Ovary (tissue), 7 donors: ENCODE measurements at regions not wholly inside any gene's neighbourhood (a gene's known extent, or its start where the extent isn't known, plus 50 kb on each side); places are given as distances from the start of the nearest gene placed in this dataset.

Experiments used
- DNase-seq, 5 donors: peaks; one replicate each; pipeline ENCODE4 v3.0.0-alpha.2; 2019 to 2020
- H3K27ac ChIP-seq, 2 donors: fragments of 200-600 bp; one replicate each; pipeline versions ENCODE4 v1.5.1 to v1.8.0; 2019 to 2022
- H3K27me3 ChIP-seq: fragments of 200-600 bp; one replicate; pipeline ENCODE4 v1.8.0; 2022
- H3K36me3 ChIP-seq: fragments of 200-600 bp; sonication (generic); one replicate; pipeline ENCODE4 v1.5.1; 2019
- H3K4me1 ChIP-seq: one replicate; pipeline ENCODE4 v1.8.1; 2013; ENCODE audit warnings: mild to moderate bottlenecking, moderate library complexity; ENCODE audit not compliant: insufficient read depth
- H3K4me3 ChIP-seq: fragments of 200-600 bp; sonication (generic); one replicate; pipeline ENCODE4 v1.5.1; 2017
- H3K9me3 ChIP-seq, 2 donors: fragments of 200-600 bp in 1 of 2; sonication (generic) in 1 of 2; one replicate each; pipeline versions ENCODE4 v1.5.1 to v1.8.1; 2013 to 2019; ENCODE audit warnings: mild to moderate bottlenecking in 1 of 2, moderate library complexity in 1 of 2
- EP300 ChIP-seq: sonication (generic); formaldehyde crosslinking; IDR thresholded peaks from one replicate; pipeline ENCODE4 v1.6.1; 2017; ENCODE audit warnings: antibody characterized with exemption
- POLR2A ChIP-seq: fragments of 450-650 bp; IDR thresholded peaks from one replicate; pipeline ENCODE4 v1.6.1; 2017; ENCODE audit warnings: antibody characterized with exemption, mild to moderate bottlenecking, moderate library complexity
- WGBS, 3 donors: extraction: QIAGEN DNeasy Blood & Tissue Kit in 1 of 3; methylation state at CpG; one replicate each; pipeline versions ENCODE4 v1.1.5 to v1.1.7; 2013 to 2017; 5-methylcytosine and 5-hydroxymethylcytosine counted together
- intact Hi-C, 4 donors: fragments of 100-400 bp; cut with DNase I; formaldehyde crosslinking; loops; one replicate each; pipeline versions ENCODE4 v1.11.0 to v1.15.1; 2022 to 2023
- TF ChIP-seq, protein P1 (sequence below), 3 donors: fragments of 450-650 bp in 2 of 3; fragments of 200-600 bp in 1 of 3; IDR thresholded peaks; one replicate each; pipeline versions ENCODE4 v1.5.1 to v1.8.0; 2016 to 2022; ENCODE audit warnings: antibody characterized with exemption in 3 of 3, mild to moderate bottlenecking in 1 of 3
- donor health status: DM: no; HTN: no; CAD: no; lungs with moderate emphysema.
- donor health status: DM: no; HTN: no; CAD: no.
- donor health status: Bipolar disorder and iron deficiency.
- donor health status: DM: no; HTN: no; CAD: no.
- donor health status: DM: yes; HTN: yes; CAD: no.

DNA sequence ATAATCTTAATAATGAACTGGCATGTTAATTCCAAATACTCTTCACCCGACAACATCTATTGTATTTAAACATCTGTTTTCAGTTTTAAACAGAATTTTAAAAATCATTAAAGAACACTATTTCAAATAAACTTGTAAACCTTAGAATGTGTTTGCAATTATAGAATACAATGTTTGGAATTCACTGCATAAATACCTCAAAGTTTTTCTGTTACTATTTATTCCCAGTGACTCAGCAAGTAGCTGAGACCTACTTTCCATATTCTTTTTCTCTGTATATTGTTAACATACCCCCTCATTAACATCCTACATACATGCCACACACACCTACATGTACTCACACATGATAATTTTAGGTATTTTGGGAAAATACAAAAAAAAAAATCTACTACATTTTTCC lies 1134.3 kb downstream of the SLITRK1 start:
- DNase-seq, result no peak
- intact Hi-C loops, result no loop called here
- H3K4me1 ChIP-seq, result no peaks in the 10 kb centered on the region
- no peaks in the 10 kb centered on the region for H3K27me3 ChIP-seq
- H3K36me3 ChIP-seq, result no peaks in the 10 kb centered on the region
- TF ChIP-seq EP300 (no peak), POLR2A (no peak)
- TF ChIP-seq, protein P1, sequence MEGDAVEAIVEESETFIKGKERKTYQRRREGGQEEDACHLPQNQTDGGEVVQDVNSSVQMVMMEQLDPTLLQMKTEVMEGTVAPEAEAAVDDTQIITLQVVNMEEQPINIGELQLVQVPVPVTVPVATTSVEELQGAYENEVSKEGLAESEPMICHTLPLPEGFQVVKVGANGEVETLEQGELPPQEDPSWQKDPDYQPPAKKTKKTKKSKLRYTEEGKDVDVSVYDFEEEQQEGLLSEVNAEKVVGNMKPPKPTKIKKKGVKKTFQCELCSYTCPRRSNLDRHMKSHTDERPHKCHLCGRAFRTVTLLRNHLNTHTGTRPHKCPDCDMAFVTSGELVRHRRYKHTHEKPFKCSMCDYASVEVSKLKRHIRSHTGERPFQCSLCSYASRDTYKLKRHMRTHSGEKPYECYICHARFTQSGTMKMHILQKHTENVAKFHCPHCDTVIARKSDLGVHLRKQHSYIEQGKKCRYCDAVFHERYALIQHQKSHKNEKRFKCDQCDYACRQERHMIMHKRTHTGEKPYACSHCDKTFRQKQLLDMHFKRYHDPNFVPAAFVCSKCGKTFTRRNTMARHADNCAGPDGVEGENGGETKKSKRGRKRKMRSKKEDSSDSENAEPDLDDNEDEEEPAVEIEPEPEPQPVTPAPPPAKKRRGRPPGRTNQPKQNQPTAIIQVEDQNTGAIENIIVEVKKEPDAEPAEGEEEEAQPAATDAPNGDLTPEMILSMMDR (IDR thresholded peaks at IDR 0.05), result no peak
- no peak overlapping the region for H3K4me3 ChIP-seq
- no peak overlapping the region for H3K27ac ChIP-seq
- H3K9me3 ChIP-seq, result no peaks in the 10 kb centered on the region
- 10 to 22% (median 10%) methylated on average over 1 of the region's 1 CpG for WGBS, 3 donors

DNA sequence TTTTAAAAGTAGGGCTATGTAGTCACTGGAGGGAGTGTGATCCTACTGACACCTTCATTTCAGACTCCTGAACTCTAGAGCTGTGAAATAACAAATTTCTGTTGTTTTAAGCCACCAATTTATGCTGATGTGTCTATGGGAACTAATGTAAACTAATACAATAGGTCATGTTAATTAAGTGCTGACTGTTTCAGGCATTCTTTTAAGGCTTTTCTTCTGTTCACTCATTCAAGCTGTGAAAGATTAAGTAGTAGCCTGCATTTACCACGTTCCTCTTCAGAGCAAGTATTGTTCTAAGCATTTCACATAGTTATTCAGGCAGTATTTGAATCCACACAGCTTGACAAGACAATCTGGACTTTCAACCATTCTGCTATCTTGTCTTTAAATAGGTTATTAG lies 1135.0 kb downstream of the SLITRK1 start:
- Histone ChIP-seq H3K4me1 (no peaks in the 10 kb centered on the region), H3K27me3 (no peaks in the 10 kb centered on the region), H3K4me3 (no peak overlapping the region), H3K36me3 (no peaks in the 10 kb centered on the region), H3K9me3 (no peaks in the 10 kb centered on the region), H3K27ac (no peak overlapping the region)
- WGBS, 3 donors, result 19 to 40% (median 32%) methylated on average over 1 of the region's 1 CpG
- TF ChIP-seq EP300 (no peak), POLR2A (no peak)
- TF ChIP-seq, protein P1 (IDR thresholded peaks at IDR 0.05), result no peak
- intact Hi-C loops, result no loop called here
- no peak for DNase-seq

DNA sequence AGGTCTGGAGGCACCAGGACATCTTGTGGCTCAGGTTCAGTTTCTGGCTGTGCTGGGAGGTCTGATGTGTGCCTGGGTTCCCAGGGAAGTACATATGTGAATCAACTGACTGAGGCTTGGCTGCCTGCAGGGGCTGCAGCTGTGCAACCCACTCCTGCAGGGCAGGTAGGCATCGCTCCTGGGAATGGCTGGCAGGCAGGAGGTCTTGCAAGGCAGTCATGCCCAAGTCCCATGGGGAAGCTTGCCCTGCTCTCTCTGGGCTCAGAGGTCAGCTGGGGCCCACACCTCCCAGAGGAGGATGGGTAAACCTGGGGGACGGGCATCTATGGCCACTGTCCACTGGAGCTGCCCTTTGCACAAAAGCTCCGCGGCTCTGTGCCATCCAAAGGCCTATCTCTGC lies 1141.8 kb downstream of the SLITRK1 start:
- Histone ChIP-seq H3K27me3 (no peaks in the 10 kb centered on the region), H3K36me3 (no peaks in the 10 kb centered on the region), H3K9me3 (no peaks in the 10 kb centered on the region), H3K4me3 (no peak overlapping the region), H3K4me1 (no peaks in the 10 kb centered on the region), H3K27ac (no peak overlapping the region)
- 89 to 93% (median 91%) methylated on average over 3 to 4 of the region's 4 CpGs for WGBS, 3 donors
- intact Hi-C loops, result no loop called here
- DNase-seq, result no peak
- TF ChIP-seq, protein P1 (IDR thresholded peaks at IDR 0.05), result no peak
- TF ChIP-seq EP300 (no peak), POLR2A (no peak)

DNA sequence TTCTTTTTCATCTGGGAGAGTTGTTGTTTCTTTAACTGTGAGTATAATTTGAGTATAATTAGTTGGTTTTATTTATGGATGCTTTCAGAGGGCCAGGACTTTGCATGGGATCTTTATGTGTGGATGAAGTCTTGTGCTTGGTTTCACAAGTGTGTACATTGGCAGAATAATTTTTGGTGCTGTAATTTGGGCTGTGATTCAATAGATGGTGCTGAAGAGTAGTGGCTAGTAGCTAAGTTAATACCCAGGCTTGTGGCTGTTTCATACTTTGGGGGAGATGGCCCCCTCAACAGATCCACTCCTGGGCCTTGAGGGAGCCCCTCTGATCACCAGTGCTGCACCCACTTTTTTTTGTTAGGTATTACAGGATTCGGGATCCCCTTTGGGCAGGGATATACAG lies 1142.4 kb downstream of the SLITRK1 start:
- 78 to 95% (median 81%) methylated on average over 1 of the region's 1 CpG for WGBS, 3 donors
- TF ChIP-seq EP300 (no peak), POLR2A (no peak)
- TF ChIP-seq, protein P1 (IDR thresholded peaks at IDR 0.05), result no peak
- H3K4me1 ChIP-seq, result no peaks in the 10 kb centered on the region

DNA sequence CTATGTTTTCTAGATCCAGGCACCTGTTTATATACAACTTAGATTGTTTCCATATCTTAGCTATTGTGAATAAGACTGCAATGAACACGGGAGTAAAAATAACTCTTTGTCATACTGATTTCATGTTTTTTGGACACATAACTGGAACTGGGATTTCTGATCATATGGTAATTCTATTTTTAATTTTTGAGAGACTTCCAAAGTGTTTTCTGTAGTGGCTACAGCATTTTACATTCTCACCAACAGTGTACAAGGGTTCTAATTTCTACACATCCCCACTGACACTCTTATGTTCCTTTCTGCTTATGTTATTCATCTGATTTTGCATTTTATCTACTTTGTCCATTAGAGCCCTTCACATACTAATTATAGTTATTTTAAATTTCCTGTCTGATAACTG lies 1152.9 kb downstream of the SLITRK1 start:
- no peaks in the 10 kb centered on the region for H3K9me3 ChIP-seq
- intact Hi-C loops, result no loop called here
- no peaks in the 10 kb centered on the region for H3K4me1 ChIP-seq
- no peak overlapping the region for H3K27ac ChIP-seq
- TF ChIP-seq, protein P1 (IDR thresholded peaks at IDR 0.05), result no peak
- TF ChIP-seq POLR2A, result no peak
- no peak for TF ChIP-seq EP300
- no peaks in the 10 kb centered on the region for H3K27me3 ChIP-seq
- H3K4me3 ChIP-seq, result no peak overlapping the region
- H3K36me3 ChIP-seq, result no peaks in the 10 kb centered on the region
- WGBS, 3 donors, result 58 to 66% (median 61%) methylated on average over 1 of the region's 1 CpG
- no peak for DNase-seq

More for the DNA sequence above, 1142.4 kb downstream of the SLITRK1 start:
- H3K9me3 ChIP-seq, result no peaks in the 10 kb centered on the region
- no peak overlapping the region for H3K4me3 ChIP-seq
- intact Hi-C loops, result no loop called here
- H3K27me3 ChIP-seq, result no peaks in the 10 kb centered on the region
- H3K27ac ChIP-seq, result no peak overlapping the region
- H3K36me3 ChIP-seq, result no peaks in the 10 kb centered on the region
- no peak for DNase-seq
